ENCODE measurements at regions not wholly inside any gene's neighbourhood (a gene's known extent, or its start where the extent isn't known, plus 50 kb on each side); places are given as distances from the start of the nearest gene placed in this dataset.

DNA sequence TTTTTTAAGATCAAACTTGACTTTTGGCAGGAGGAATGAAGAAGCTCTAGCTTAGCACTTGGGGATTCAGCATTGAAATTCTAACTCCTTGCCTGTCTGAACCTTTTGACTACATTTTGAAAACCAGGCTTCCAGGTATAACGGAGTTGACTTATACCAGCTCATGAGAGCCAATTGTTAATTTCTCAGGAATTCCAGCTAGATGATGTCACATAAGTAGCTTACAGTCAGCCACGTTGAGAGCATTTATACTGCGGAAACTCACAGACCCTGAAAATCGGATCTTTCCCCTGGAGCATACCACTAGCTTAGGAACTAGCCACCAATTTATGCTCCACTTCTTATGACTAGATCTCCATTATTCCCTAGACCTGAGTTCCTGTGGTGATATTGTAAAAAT, 321.4 kb upstream of the DPH6 start:
- DNase-seq: no peak

DNA sequence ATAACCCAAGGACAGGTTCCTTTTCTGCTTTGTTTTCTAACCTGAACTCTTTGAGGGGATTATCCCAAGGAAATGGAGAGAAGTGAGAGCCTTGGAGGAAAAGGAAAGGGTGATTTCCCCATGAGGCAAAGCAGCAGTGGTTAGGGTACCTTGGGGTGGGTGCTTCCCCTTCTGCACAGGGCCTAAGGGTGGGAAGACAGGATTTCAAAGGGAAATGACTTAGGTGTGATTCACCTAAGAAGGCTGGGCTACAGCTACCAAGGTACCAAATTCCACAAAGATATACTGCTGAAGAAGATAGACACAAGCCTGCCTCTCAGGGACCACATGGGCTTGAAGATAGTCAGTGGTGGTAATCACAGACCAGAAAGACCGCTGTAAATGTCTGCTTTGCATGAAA, 325.3 kb upstream of the DPH6 start:
- DNase-seq: no peak

DNA sequence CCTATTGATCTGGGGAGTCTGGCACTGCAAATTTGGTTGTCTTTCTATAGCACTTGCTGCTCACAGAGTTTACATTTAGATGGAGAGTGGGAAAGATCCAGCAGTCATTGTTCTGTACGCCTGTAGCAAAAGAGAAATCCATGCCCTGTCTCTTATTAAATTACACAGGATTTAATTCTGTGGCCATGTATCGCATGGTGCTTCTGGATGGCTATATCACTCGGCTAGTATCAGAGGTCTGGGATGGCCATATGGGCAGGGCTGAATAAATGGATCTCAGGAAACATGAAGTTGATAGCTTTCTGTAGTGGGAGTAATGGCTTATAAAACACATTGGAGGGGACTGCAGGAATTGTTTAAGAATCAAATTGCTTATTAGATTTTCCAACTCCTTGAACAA, 325.8 kb upstream of the DPH6 start:
- DNase-seq: no peak

DNA sequence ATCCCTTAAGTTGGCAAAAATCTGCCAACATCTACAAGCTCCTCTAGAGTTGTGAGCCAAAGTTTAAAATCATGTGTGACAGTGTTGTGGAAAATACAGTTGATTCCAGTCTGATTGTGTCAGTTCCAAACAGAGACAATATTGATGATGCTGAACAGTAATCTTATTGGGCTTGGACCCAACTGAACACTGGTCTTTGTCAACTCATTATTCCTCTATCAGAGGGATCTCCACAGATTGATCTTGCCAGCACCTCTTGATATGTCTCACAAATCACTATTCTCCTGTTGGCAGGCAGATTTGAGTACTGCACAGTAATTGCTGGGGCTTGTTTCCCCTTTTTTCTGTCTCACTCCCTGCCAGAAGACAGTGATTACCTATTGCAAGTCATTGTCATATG, 326.6 kb upstream of the DPH6 start:
- no peak for DNase-seq

DNA sequence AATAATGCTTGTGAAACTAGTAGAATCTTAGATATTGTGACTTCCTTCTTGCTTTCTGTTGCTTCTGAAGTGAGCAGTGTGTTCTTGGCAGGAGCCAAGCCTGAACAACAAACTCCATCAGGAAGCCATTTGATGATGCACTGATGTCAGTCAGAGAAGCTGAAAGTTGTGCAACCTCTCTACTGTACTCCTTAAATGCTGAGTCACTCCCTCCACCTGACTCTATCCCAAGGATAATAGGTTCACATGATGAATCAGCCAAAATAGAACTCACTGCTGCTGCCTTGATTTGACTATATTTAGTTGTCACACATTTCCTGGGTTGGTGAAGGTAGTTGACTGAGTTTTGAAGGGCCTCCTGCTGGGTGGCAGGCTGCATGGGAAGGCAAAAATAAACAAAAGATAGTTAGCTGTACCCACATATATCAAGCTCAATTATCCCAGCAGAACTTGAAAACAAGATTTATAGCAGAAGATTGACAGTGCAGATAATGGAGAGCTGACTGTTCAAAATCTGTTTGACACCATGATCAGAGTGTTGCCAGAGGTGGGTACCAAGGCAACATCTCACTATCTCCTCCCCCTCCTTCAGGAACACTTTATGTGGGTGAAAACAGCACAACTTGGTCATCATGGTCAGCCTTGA, 328.4 kb upstream of the DPH6 start:
- no peak for DNase-seq

DNA sequence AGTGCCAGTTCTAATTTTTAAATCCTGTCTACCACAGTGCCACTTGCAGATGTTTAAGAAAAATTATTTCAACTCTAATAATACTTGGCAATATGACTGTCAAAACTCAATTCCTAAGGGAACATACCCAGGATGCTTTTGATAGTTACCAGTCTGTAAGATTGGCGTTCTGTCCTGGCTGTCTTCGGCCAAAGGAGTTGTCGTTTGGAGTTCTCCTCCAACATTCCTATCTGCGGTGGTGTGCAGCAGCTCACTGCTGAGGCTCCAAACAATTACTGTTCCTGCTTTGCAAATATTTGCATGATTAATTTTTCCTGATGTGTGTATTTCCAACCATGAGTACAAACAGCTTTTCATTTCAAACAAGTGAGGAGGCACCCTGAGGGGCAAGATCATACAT, 330.8 kb upstream of the DPH6 start:
- no peak for DNase-seq

DNA sequence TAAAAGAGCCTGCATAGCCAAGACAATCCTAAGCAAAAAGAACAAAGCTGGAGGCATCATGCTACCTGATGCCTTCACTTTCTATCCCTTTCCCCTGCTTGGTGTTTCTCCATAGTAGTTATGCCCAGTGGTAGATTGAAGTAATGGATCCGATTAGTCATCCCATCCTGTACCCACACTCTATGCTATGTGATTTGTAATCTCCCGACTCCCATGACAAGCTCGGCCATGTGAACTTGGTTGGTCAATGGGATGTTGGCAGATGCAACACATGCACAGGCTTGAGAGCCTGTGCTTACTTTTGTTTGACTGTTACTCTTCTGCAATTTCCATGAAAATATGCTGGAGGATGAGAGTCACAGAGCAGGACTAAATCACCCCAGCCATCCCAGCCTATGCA, 334.9 kb upstream of the DPH6 start:
- DNase-seq: no peak

DNA sequence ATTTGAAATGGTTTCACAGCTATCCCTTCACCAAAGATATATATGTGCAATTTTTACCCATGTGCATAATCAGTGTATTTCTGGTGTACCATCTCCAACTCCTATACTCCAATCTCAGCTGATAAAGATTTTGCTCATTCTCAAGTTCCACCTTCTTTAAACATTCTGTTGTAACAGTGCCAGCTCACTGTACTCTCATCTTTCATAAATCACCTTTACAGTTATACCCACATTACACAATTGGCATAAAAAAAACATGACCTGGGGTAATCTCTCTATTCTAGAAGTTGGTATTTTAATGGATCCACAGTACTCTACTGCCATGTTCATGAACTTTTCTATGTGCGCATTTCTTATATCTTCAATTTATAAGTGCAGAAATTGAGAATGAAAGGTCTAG, 339.9 kb upstream of the DPH6 start:
- DNase-seq: no peak

DNA sequence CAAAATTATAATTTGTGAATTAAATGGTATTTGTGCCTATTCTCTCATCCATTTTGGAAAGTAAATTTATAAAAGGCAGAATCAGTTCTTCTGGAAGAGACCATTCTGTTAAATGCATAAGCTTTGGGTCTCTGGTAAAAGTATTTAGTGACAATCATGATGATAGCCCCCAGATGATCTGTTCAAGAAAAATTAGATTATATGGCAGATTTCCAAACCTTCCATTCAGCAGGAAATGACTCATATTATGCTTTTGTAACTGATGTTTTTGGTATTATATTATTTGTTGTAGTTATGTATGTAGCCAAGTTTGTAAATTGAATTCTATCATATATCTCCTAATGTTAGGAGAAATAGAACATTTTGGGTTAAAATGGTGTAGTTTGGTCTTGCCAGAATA, 340.8 kb upstream of the DPH6 start:
- no peak for DNase-seq

DNA sequence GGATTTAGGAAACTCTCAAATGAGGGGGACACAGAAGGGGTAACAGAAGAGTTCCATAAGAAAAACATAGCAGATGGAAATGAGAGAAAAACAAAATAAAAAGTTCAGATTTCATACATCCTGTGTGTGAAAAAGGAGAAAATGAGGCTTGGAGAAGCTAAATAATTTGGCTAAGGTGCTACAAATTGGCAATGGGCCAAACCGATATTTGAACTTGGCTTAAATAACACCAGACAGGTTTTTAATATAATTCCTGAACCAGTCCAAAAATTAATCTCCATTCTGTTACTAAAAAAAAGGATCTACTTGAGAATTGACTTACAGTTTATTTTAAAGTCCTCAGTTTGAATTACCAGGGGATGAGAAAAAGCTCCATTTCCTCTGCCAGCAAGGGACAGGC, 342.9 kb upstream of the DPH6 start:
- no peak for DNase-seq

DNA sequence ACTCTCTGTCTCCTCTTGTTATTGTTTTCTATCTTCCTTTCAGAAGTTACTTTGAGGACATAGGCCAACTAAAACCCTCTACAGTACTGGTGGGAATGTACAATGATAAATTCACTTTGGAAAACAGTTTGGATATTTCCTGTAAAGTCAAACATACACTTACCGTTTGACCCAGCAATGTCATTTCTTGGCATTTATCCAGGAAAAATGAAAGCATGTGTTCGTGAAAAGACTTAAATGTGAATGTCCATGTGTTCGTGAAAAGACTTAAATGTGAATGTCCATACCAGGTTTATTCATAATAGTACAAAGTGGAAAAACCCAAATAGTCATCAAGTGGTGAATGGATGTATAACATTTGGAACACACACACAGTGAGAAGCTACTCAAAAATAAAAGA, 361.5 kb upstream of the DPH6 start:
- no peak for DNase-seq

DNA sequence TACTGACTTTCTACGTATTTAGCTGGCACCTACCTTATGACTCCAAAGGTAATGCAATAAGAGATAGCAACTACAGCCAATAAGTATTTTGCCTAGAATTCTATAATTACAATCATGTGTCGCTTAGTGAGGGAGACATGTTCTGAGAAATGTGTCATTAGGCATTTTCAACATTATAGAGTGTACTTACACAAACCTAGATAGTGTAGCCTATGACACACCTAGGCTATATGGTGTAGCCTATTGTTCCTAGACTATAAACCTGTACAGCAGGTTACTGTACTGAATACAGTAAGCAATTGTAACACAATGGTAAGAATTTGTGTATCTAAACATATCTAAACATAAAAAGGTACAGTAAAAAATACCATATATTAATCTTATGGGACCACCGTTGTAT, 363.4 kb upstream of the DPH6 start:
- DNase-seq: no peak

DNA sequence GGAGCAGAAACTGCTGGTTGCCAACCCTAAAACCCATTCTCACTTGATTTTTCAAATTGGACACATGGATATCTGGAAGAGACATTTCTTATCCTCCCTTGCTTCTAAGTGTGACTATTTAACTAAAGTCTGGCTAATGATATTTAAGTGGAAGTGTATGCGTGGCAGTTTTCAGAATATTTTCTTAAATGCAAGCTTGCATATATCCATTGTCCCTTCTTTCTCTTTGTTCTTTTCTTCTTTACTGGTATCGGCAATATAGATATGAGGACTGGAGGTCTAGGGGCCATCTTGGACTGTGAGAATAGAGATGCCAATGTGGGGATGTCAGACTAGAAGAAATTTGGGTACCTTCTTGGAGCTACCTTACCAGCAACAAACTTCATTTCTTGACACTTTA, 364.3 kb upstream of the DPH6 start:
- no peak for DNase-seq

DNA sequence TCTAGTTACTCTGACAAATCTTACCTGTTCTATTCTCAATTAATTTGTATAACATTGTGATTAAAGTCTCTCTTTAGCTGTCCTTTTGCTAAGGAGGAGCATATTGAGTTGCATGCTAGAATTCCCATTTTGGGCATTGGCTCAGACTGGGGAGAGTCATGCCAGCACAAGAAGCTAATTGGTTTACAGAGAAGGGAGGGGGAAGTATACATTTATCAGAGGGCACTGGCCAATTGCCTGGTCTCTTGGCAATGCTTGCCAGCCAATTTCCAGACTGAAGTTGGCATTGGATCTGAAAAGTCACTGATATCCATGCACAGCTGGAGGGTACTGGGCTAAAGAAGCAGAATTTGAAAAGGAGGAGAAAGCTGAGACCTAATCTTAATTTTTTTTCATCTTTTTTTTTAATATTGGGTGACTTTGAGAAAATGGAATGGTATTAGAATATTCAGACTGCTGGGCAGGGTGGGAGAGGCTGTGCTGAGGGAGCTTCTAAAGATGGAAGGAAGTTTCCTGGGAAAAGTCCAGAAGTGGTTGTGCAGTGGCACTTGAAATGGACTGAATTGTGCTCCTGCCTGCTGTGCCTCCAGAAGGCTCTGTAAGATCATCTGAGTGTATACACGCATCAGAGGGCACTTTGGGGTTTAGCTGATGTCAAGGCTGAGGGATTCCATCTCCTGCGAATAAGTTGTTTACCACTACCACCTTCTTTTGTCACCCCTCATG, 365.2 kb upstream of the DPH6 start:
- DNase-seq: no peak

DNA sequence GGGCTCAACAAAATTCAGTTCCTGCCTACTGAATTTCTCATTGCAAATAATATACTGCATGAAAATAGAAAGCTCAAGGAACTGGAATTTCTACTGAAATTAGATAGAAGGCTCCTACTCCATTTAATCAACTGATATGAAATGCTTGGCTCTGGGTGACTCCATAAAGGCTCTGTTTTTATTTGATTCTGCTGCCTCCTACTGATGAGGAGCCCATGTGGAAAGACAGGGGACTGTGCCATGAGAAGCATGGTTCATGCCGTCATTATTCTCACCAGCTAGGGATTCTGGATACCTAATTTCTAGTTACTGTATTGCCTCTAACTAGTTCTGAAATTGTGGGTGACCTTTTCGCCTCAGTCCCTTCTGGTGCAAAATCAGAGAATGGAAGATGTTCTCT, 366.2 kb upstream of the DPH6 start:
- no peak for DNase-seq

DNA sequence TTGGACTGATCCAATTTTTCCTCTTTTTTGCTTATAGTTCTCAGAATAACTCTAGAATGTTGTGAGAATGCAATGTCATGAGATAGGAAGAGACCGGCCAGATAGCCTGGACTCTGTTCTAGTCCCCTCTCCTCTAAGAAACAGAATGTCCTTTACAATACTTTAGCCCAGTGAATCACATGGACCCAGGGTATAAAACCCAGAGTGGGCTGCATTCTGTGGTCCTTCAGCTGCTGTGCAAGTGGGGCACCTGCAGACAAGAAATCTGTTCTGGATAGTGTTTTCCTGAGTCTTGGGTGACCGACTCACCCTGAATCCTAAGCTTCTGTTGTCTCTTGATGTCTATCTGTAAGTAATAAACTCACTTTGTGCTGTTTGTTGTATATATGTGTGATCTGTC, 368.6 kb upstream of the DPH6 start:
- no peak for DNase-seq

DNA sequence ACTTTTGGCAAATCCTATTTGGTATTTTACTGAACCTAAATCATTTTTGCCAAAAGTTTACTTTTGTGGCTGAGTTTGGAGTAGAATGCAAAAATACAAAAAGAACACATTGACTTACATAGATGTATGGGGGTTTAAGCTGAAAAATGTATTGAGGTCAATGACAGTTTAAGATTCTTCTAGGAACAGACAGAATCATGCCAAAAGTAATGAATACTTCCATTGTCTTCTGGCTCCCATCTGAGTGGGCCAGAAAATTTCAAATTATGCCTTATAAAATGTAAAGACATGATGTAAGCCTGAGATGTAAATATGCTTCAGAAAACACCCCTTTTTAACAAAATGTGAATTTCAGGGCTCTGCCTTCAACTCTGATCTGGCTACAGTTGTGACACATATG, 375.1 kb upstream of the DPH6 start:
- DNase-seq: no peak

DNA sequence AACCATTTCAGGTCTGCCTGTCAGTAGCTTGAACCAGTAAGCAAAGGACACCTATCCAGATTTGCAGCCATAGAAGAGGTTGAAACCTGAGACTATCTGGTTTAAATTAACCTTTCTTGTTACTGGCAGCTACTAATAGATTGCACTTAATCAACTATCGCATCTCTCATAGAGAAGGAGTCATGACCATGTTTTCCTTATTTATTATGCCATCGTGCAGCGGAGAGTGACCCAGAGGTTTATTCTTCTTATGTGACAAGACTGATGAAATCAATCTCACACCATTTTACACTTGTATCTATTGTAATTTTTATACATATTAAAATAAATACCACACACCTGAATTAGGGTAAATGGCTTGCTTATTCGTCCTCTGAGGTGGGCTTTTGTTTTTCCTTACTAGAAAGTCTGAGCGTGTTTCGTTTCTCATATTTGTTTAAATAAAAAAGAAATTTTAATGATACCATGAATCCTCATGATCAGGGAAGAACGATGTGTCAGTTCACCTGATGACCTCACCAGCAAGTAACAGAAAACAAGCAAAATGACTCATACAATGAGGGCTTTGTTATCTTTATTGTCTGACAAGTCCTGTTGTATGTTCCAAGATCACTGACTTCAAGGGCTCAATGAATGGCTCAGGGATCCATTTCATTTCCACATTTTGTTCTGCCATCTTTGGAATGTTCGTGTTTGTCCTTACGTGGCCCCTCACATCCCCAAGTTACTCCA, 379.5 kb upstream of the DPH6 start:
- DNase-seq: no peak

DNA sequence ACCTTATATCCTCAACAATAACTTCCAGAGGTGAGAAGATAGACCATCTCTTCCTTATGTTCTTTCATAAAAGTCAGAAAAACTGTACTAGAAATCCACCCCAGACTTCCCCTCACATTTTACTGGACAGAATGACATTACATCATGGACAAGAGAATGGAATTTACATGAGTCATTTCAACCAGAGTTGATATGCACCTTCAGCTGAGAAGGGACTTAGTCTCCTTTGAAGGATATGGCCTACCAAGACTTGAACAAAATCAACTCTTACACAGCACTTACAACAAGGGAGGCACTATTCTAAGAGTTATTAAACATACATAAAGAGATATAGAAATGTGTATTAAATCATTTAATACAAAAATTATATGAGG, 380.0 kb upstream of the DPH6 start:
- DNase-seq: no peak

DNA sequence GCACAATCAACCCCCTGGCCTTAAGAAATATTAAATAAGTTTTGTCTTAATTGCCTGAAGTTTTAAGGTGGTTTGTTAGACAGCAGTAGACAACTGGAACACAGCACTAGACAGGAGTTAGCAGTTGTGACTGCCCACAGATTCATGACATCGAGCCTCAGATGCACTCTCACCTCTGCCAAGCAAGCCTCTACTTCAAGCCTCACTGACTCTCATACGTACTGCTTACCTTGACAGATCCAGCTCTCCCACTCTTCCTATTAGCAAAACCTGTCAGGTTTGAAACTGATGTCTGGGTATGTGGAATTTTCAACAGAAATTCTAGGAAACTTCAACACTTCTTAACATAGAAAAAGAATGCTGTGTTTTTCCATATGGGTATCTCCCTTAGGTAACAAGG, 382.9 kb upstream of the DPH6 start:
- DNase-seq: no peak

DNA sequence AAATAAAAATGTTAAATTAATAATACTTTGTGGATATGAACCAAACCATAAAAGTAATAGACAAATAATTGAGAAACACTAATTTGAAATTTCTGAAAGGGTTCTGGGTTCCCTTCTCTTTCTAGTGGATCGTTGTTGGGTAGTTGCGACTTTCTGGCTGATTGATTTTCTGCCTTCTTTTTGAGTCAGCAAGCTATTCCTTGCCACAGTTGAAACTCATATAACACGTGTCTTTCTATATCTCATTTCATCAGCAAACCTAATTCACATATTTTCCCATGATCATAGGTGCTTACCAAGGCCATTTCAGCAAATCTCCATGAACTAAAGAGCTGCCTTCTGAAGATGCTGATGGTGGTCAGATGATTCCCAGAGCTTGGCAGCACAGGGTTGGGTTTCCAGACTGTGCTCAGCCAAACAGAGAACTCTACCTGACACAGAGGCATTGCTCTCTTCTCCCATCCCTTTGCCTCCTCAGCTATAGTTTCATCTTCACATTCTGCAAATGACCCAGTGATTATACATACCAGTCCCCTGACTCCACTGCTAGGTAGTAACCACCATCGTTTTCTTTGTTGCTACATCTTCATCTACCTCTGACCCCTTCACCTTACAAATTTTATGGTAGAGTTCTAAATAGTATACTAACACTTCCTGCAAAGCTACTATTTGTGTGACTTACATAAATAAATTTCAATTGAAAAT, 383.9 kb upstream of the DPH6 start:
- no peak for DNase-seq

DNA sequence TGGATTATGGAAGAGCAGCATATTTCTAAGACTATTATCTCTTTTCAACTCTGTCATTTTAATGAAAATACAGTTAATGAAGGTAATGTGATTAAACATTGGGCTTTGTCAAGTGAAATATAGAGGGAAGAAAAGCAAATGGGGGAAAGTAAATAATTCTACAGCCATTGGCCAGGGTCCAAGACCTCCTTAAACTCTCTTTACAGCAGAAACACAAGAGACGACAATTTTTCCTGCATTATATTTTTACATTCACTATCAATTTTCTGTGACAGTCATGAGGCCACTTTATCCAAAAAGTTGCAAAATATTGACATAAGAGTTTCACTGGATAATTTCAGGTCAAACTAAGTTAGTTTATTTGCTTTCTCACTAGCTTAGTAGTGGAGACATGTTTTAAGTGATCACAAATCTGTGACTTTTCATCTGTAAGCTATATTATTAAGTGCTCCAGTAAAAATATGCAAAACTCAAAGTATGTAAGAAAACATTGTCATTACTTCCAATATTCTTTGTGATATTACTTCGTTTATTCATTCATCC, 385.9 kb upstream of the DPH6 start:
- no peak for DNase-seq

DNA sequence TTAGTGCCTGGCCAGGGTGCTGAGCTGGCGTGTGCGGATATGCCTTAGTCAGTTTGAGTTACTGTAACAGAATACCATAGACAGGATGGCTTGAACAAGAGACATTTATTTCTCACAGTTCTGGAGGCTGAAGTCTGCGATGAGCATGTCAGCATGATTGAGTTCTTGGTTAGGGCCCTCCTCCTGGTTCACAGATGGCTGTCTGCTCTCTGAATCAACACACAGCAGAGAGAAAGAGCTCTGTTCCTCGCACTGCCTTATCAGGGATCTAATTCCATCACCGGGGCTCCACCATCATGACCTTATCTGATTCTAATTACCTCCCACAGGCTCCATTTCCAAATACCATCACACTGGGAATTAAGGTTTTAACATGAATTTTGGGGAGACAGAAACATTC, 386.6 kb upstream of the DPH6 start:
- DNase-seq: no peak
